GM18505 (cell line): ENCODE measurements at regions not wholly inside any gene's neighbourhood (a gene's known extent, or its start where the extent isn't known, plus 50 kb on each side); places are given as distances from the start of the nearest gene placed in this dataset.

Source experiments
- ATAC-seq: cut with Tn5 transposase; IDR thresholded peaks from one replicate; pipeline ENCODE4 v1.9.1; 2021; ENCODE audit not compliant: unreplicated experiment
- POLR2A ChIP-seq: IDR thresholded peaks from 4 replicates; pipeline ENCODE4 v1.6.1; 2011; ENCODE audit warnings: borderline replicate concordance; ENCODE audit not compliant: insufficient read depth, insufficient read length; ENCODE audit errors: extremely low read depth

GRCh38 chr7:156473476-156474240, 166.9 kb upstream of the RNF32 start:
- TF ChIP-seq POLR2A = no peak
- no peak for ATAC-seq

GRCh38 chr7:156472267-156472666, 168.3 kb upstream of the RNF32 start:
- ATAC-seq = no peak
- no peak for TF ChIP-seq POLR2A

- no peak for TF ChIP-seq POLR2A
- ATAC-seq = no peak
These were observed 169.9 kb upstream of the RNF32 start for GRCh38 chr7:156470399-156471320.

DNA sequence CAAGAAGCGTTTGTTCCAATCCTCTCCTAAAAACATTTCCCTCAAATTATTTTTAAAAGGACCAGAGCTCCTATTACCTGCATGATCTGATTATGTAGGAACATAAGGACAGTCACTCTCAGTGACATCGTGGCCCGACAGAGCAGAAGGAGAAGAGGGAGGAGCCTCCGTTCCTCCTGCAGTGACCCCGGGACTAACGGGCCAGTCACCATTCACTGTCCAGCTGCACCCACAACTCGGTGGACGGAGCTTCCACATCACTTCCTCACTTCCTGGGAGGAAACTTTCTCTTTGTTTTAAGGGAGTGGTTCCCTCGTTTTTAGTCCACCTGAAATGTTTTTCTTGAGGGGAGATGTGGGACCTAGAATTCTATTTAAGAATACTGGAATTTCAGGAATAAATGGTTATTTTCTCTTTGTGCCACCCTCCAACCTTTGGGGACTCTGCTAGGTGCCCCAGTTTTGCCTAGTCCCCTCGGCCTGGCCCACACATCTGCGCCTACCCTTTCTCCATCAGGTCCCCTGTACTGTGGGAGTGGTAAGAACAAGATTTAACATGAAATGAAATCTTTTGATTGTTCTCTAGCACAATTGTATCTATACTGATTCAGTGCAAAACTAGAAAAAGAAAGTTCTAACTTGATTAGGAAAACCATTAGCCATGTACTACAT, 173.5 kb upstream of the RNF32 start:
- no peak for ATAC-seq
- no peak for TF ChIP-seq POLR2A

GRCh38 chr7:156466272-156466671, 174.3 kb upstream of the RNF32 start:
- TF ChIP-seq POLR2A = no peak
- no peak for ATAC-seq

- ATAC-seq = no peak
- TF ChIP-seq POLR2A = no peak
These were observed 175.4 kb upstream of the RNF32 start for GRCh38 chr7:156465186-156465585.

GRCh38 chr7:156464339-156464738, 176.2 kb upstream of the RNF32 start:
- TF ChIP-seq POLR2A = no peak
- ATAC-seq = no peak

- no peak for TF ChIP-seq POLR2A
- no peak for ATAC-seq
These were observed 177.3 kb upstream of the RNF32 start for GRCh38 chr7:156463280-156463679.

DNA sequence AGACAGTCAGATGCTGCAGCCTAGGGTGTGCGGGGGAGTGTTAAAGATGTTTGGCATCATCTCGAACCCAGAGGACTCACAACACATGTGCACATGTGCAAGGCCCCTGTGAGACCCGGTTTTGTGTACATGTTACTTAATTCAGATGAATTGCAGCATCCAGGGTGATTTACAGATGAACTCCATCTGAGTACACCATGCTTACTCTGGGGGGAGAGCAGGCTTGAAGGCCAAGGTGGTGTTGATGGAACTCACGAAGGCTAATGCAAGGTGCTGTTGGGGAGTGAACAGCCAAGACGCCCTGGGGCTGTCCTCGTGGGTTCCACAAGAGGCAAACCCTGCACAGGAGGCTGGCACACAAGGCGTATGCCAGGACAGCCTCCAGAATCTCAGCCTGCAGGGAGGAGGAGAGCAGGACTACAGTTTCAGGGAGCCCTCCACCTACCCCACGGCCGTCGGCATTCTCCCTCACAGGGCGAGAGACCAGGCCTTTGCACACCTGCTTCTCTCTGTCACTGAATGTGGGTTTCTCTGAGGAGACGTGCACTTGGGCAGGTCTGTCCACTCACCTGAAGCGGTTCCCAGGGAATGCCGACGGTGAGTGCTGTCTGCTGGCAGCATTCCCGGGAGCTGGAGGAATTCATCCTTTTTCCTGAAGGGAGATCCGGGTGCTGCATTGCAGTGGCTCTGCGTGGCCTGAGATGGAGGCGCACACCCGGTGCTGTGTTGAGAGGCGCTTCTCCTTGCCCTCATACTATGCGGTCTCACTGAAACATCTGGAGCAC, 178.5 kb upstream of the RNF32 start:
- TF ChIP-seq POLR2A = no peak
- ATAC-seq = no peak

DNA sequence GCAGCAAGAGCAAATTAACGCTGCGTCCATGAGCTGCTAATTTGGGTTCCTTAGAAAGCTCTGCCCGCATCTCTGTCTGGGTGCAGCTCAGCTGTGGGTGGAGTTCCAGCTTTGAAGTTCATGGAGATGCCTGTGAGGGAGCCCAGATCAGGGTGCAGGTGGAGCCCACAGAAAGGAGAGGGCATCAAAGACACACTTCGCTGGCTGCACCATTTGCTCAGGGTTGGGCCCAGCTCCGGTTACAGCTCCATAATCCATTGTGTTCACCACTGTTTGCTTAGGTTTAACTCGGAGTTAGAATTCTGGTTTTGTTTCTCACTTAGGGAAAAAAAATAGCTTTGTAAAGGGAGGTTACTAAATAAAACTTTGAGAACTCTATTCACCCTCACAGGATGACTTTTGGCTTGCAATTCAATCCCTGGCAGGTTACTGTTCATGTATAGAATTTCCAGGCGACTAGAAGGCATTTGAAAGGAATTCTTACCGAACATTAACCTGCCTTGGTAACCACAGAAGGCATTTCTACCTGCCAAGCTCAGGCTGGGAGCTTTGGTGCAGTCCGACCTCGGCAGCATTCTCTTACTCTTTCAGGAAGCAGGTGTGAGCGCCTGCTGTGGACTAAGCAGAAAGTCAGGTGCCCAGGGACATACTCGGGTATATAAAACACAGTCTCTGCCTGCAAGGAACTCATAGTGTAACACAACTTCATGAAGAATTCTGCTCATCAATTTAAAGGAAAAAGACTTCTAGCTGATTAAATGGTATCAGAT, 179.5 kb upstream of the RNF32 start:
- TF ChIP-seq POLR2A = no peak
- no peak for ATAC-seq

- TF ChIP-seq POLR2A = no peak
- ATAC-seq = no peak
These were observed 181.0 kb upstream of the RNF32 start for GRCh38 chr7:156459582-156459981.

- ATAC-seq = no peak
- no peak for TF ChIP-seq POLR2A
These were observed 181.5 kb upstream of the RNF32 start for GRCh38 chr7:156459067-156459466.

GRCh38 chr7:156458011-156458410, 182.6 kb upstream of the RNF32 start:
- ATAC-seq = no peak
- no peak for TF ChIP-seq POLR2A
